PC-3 (cell line): ENCODE measurements at regions not wholly inside any gene's neighbourhood (a gene's known extent, or its start where the extent isn't known, plus 50 kb on each side); places are given as distances from the start of the nearest gene placed in this dataset.

Experiments
- CTCF ChIP-seq: fragments of 300-600 bp; sonication (generic); conservative IDR thresholded peaks from 2 replicates; pipeline ENCODE4 v1.5.1; 2017; ENCODE audit warnings: antibody characterized with exemption, low read depth, mild to moderate bottlenecking, low read length
- EZH2phosphoT487 ChIP-seq: fragments of 300-600 bp; sonication (generic); IDR thresholded peaks from 2 replicates; pipeline ENCODE4 v1.6.1; 2018; ENCODE audit warnings: mild to moderate bottlenecking, antibody characterized with exemption, low read length, borderline replicate concordance

- TF ChIP-seq CTCF (no peak), EZH2phosphoT487 (no peak)
Observed at GRCh38 chr3:63745757-63746156, 73.3 kb upstream of the C3orf49 start.
